Neutrophil (primary cell): ENCODE measurements at regions not wholly inside any gene's neighbourhood (a gene's known extent, or its start where the extent isn't known, plus 50 kb on each side); places are given as distances from the start of the nearest gene placed in this dataset.
"Not testable (repeated sequence)": the region's sequence is repeated elsewhere in the genome, so short reads cannot be mapped to it uniquely, and the experiment has no call there.

Source experiments
- H3K27ac ChIP-seq: fragments of 200-600 bp; sonication (generic); 2 replicates; pipeline ENCODE4 v1.5.1; 2016; ENCODE audit warnings: mild to moderate bottlenecking, moderate library complexity
- H3K27me3 ChIP-seq: fragments of 200-600 bp; sonication (generic); 2 replicates; pipeline ENCODE4 v1.6.0; 2016; ENCODE audit warnings: mild to moderate bottlenecking
- H3K36me3 ChIP-seq: fragments of 200-600 bp; sonication (generic); 2 replicates; pipeline ENCODE4 v1.5.1; 2017
- H3K4me1 ChIP-seq, 2 experiments: fragments of 200-600 bp in 1 of 2; sonication (generic) in 1 of 2; 1 replicate in 1 of 2; 2 replicates in 1 of 2; pipeline versions ENCODE4 v1.5.1 to v1.6.1; 2013 to 2016; ENCODE audit warnings: low read depth in 1 of 2, low read length in 1 of 2, mild to moderate bottlenecking in 1 of 2, moderate library complexity in 1 of 2; ENCODE audit not compliant: control insufficient read depth in 1 of 2, insufficient read depth in 1 of 2
- H3K4me3 ChIP-seq, 2 experiments: fragments of 200-600 bp in 1 of 2; sonication (generic) in 1 of 2; 1 replicate in 1 of 2; 2 replicates in 1 of 2; pipeline ENCODE4 v1.5.1; 2013 to 2016; ENCODE audit warnings: low read depth in 1 of 2, low read length in 1 of 2, mild to moderate bottlenecking in 1 of 2, moderate library complexity in 1 of 2
- H3K9me3 ChIP-seq: fragments of 200-600 bp; sonication (generic); 2 replicates; pipeline ENCODE4 v1.5.1; 2016
- CTCF ChIP-seq: fragments of 200-600 bp; sonication (generic); IDR thresholded peaks from 2 replicates; pipeline ENCODE4 v1.5.1; 2016; ENCODE audit warnings: antibody characterized with exemption

GRCh38 chr5:99368726-99369125 is 439.9 kb upstream of the CHD1 start:
- Histone ChIP-seq H3K27ac (no peak overlapping the region), H3K4me3 (no peak overlapping the region), H3K27me3 (no peaks in the 10 kb centered on the region), H3K9me3 (no peaks in the 10 kb centered on the region), H3K36me3 (no peaks in the 10 kb centered on the region), H3K4me1 (no peaks in the 10 kb centered on the region)
- no peak for TF ChIP-seq CTCF

GRCh38 chr5:99355881-99356280 is 427.1 kb upstream of the CHD1 start:
- Histone ChIP-seq H3K36me3 (no peaks in the 10 kb centered on the region), H3K4me1 (no peaks in the 10 kb centered on the region), H3K27ac (no peak overlapping the region), H3K27me3 (no peaks in the 10 kb centered on the region), H3K4me3 (no peak overlapping the region), H3K9me3 (no peaks in the 10 kb centered on the region)
- no peak for TF ChIP-seq CTCF

- Histone ChIP-seq H3K4me3 (no peak overlapping the region), H3K4me1 (no peaks in the 10 kb centered on the region), H3K9me3 (no peaks in the 10 kb centered on the region), H3K27ac (no peak overlapping the region), H3K36me3 (no peaks in the 10 kb centered on the region), H3K27me3 (no peaks in the 10 kb centered on the region)
- no peak for TF ChIP-seq CTCF
Observed at GRCh38 chr5:99349787-99350186, 421.0 kb upstream of the CHD1 start.

GRCh38 chr5:99348597-99348996 is 419.8 kb upstream of the CHD1 start:
- TF ChIP-seq CTCF, result no peak
- H3K9me3 ChIP-seq, result no peaks in the 10 kb centered on the region
- no peak overlapping the region for H3K4me3 ChIP-seq
- no peak overlapping the region for H3K27ac ChIP-seq
- H3K27me3 ChIP-seq, result no peaks in the 10 kb centered on the region
- H3K36me3 ChIP-seq, result no peaks in the 10 kb centered on the region
- H3K4me1 ChIP-seq, result no peaks in the 10 kb centered on the region

GRCh38 chr5:99339758-99340157 is 411.0 kb upstream of the CHD1 start:
- not testable (repeated sequence) for H3K4me3 ChIP-seq, H3K27me3 ChIP-seq, H3K9me3 ChIP-seq, H3K27ac ChIP-seq, H3K36me3 ChIP-seq, H3K4me1 ChIP-seq

- Histone ChIP-seq H3K27ac (no peak overlapping the region), H3K9me3 (no peaks in the 10 kb centered on the region), H3K4me3 (no peak overlapping the region), H3K36me3 (no peaks in the 10 kb centered on the region), H3K27me3 (no peaks in the 10 kb centered on the region), H3K4me1 (no peaks in the 10 kb centered on the region)
- no peak for TF ChIP-seq CTCF
Observed at GRCh38 chr5:99334936-99335335, 406.1 kb upstream of the CHD1 start.
